Neural progenitor cell (in vitro differentiated cells): ENCODE measurements at regions not wholly inside any gene's neighbourhood (a gene's known extent, or its start where the extent isn't known, plus 50 kb on each side); places are given as distances from the start of the nearest gene placed in this dataset.

Experiments used
- DNase-seq: peaks from one replicate; pipeline ENCODE4 v3.0.0-alpha.2; 2016; ENCODE audit warnings: low spot score
- H2AFZ ChIP-seq: fragments of 200-600 bp; sonication (generic); replicated peaks from 2 replicates; pipeline ENCODE4 v1.6.1; 2016; ENCODE audit warnings: antibody characterized with exemption
- H3F3A ChIP-seq: fragments of 200-600 bp; sonication (generic); 2 replicates; pipeline ENCODE4 v1.6.1; 2016; ENCODE audit warnings: antibody characterized with exemption, low read depth
- H3K27ac ChIP-seq: fragments of 200-600 bp; sonication (generic); 2 replicates; pipeline ENCODE4 v1.5.1; 2016; ENCODE audit warnings: mild to moderate bottlenecking
- H3K27me3 ChIP-seq: fragments of 200-600 bp; sonication (generic); 2 replicates; pipeline ENCODE4 v1.6.1; 2016; ENCODE audit warnings: mild to moderate bottlenecking, moderate library complexity
- H3K36me3 ChIP-seq: fragments of 200-600 bp; sonication (generic); 2 replicates; pipeline ENCODE4 v1.5.1; 2016
- H3K4me1 ChIP-seq: fragments of 200-600 bp; sonication (generic); 2 replicates; pipeline ENCODE4 v1.6.1; 2016; ENCODE audit warnings: mixed run types
- H3K4me2 ChIP-seq: fragments of 200-600 bp; sonication (generic); 2 replicates; pipeline ENCODE4 v1.6.1; 2016
- H3K4me3 ChIP-seq: fragments of 200-600 bp; sonication (generic); 2 replicates; pipeline ENCODE4 v1.5.1; 2016
- H3K79me2 ChIP-seq: fragments of 200-600 bp; sonication (generic); 2 replicates; pipeline ENCODE4 v1.6.1; 2016; ENCODE audit warnings: low read depth
- H3K9ac ChIP-seq: fragments of 200-600 bp; sonication (generic); 2 replicates; pipeline ENCODE4 v1.6.1; 2016
- H3K9me3 ChIP-seq: fragments of 200-600 bp; sonication (generic); 2 replicates; pipeline ENCODE4 v1.5.1; 2016; ENCODE audit warnings: low read depth
- H4K20me1 ChIP-seq: fragments of 200-600 bp; sonication (generic); 2 replicates; pipeline ENCODE4 v1.6.1; 2016; ENCODE audit warnings: low read depth
- H3K27ac Mint-ChIP-seq: 3 replicates; pipeline ENCODE4 v1.8.0; 2021; ENCODE audit warnings: mixed read lengths
- H3K27me3 Mint-ChIP-seq: 2 replicates; pipeline ENCODE4 v1.8.0; 2022; ENCODE audit warnings: low read depth, mild to moderate bottlenecking, inconsistent platforms, moderate library complexity, mixed read lengths; ENCODE audit not compliant: insufficient read depth
- H3K36me3 Mint-ChIP-seq: 3 replicates; pipeline ENCODE4 v1.8.0; 2021; ENCODE audit warnings: mixed read lengths
- H3K4me1 Mint-ChIP-seq: 3 replicates; pipeline ENCODE4 v1.8.0; 2021; ENCODE audit warnings: mixed read lengths
- H3K4me3 Mint-ChIP-seq: 3 replicates; pipeline ENCODE4 v1.8.0; 2021; ENCODE audit warnings: mild to moderate bottlenecking, moderate library complexity, mixed read lengths
- H3K9me3 Mint-ChIP-seq: 3 replicates; pipeline ENCODE4 v1.8.0; 2020; ENCODE audit warnings: mixed read lengths
- CTCF ChIP-seq: fragments of 200-600 bp; sonication (generic); IDR thresholded peaks from 2 replicates; pipeline ENCODE4 v1.5.1; 2017; ENCODE audit warnings: antibody characterized with exemption, mild to moderate bottlenecking
- EZH2 ChIP-seq: fragments of 200-600 bp; sonication (generic); IDR thresholded peaks from 2 replicates; pipeline ENCODE4 v1.6.1; 2017; ENCODE audit warnings: antibody characterized with exemption, mild to moderate bottlenecking, moderate library complexity
- EZH2phosphoT487 ChIP-seq: fragments of 200-600 bp; sonication (generic); IDR thresholded peaks from 2 replicates; pipeline ENCODE4 v1.6.1; 2017; ENCODE audit warnings: antibody characterized with exemption

- DNase-seq = no peak
- Histone ChIP-seq H3K36me3 (no peaks in the 10 kb centered on the region), H4K20me1 (no peaks in the 10 kb centered on the region), H3K27me3 (no peaks in the 10 kb centered on the region), H3K4me3 (no peak overlapping the region), H3K79me2 (no peaks in the 10 kb centered on the region), H3F3A (no peaks in the 10 kb centered on the region), H3K27ac (no peak overlapping the region), H3K4me2 (no peak overlapping the region), H2AFZ (no peak overlapping the region), H3K4me1 (no peaks in the 10 kb centered on the region), H3K9me3 (no peaks in the 10 kb centered on the region), H3K9ac (no peak overlapping the region)
- Mint-ChIP-seq H3K4me1 (peaks cover 3% of the 10 kb centered on the region), H3K27ac (no peak overlapping the region), H3K36me3 (no peaks in the 10 kb centered on the region), H3K4me3 (no peak overlapping the region), H3K9me3 (no peaks in the 10 kb centered on the region), H3K27me3 (peaks cover 2% of the 10 kb centered on the region)
- no peak for TF ChIP-seq EZH2phosphoT487
- TF ChIP-seq CTCF = no peak
- no peak for TF ChIP-seq EZH2
Measured at GRCh38 chr2:158049129-158049855, 52.4 kb upstream of the UPP2 start.

GRCh38 chr2:158048327-158048726 is 53.3 kb upstream of the UPP2 start:
- H3K27ac Mint-ChIP-seq = no peak overlapping the region
- no peak overlapping the region for H3K4me3 Mint-ChIP-seq
- Histone ChIP-seq H2AFZ (no peak overlapping the region), H3K27ac (no peak overlapping the region), H3K4me1 (no peaks in the 10 kb centered on the region), H3K9me3 (no peaks in the 10 kb centered on the region), H3K9ac (no peak overlapping the region), H3K4me3 (no peak overlapping the region), H3K4me2 (no peak overlapping the region), H4K20me1 (no peaks in the 10 kb centered on the region), H3F3A (no peaks in the 10 kb centered on the region), H3K27me3 (no peaks in the 10 kb centered on the region), H3K79me2 (no peaks in the 10 kb centered on the region), H3K36me3 (no peaks in the 10 kb centered on the region)
- TF ChIP-seq EZH2 (no peak), CTCF (no peak), EZH2phosphoT487 (no peak)
- H3K27me3 Mint-ChIP-seq = peaks cover 2% of the 10 kb centered on the region
- H3K4me1 Mint-ChIP-seq = peaks cover 3% of the 10 kb centered on the region
- no peaks in the 10 kb centered on the region for H3K36me3 Mint-ChIP-seq
- DNase-seq = no peak
- no peaks in the 10 kb centered on the region for H3K9me3 Mint-ChIP-seq

- Mint-ChIP-seq H3K27me3 (peaks cover 2% of the 10 kb centered on the region), H3K4me3 (no peak overlapping the region), H3K27ac (no peak overlapping the region), H3K4me1 (peaks cover 11% of the 10 kb centered on the region), H3K36me3 (no peaks in the 10 kb centered on the region), H3K9me3 (no peaks in the 10 kb centered on the region)
- Histone ChIP-seq H3K27ac (no peak overlapping the region), H3K79me2 (no peaks in the 10 kb centered on the region), H3K27me3 (no peaks in the 10 kb centered on the region), H3K4me3 (no peak overlapping the region), H3K9ac (no peak overlapping the region), H2AFZ (no peak overlapping the region), H3K4me1 (peaks cover 9% of the 10 kb centered on the region), H3F3A (no peaks in the 10 kb centered on the region), H3K36me3 (no peaks in the 10 kb centered on the region), H4K20me1 (no peaks in the 10 kb centered on the region), H3K4me2 (no peak overlapping the region), H3K9me3 (no peaks in the 10 kb centered on the region)
- TF ChIP-seq CTCF = no peak
- no peak for DNase-seq
Measured at GRCh38 chr2:158047156-158047611, 54.5 kb upstream of the UPP2 start.
